GM23338 (cell line): ENCODE measurements at regions not wholly inside any gene's neighbourhood (a gene's known extent, or its start where the extent isn't known, plus 50 kb on each side); places are given as distances from the start of the nearest gene placed in this dataset.
"Not testable (repeated sequence)": the region's sequence is repeated elsewhere in the genome, so short reads cannot be mapped to it uniquely, and the experiment has no call there.

ENCODE experiments used
- ATAC-seq: fragments of 200-7000 bp; cut with Tn5 transposase; 3 replicates; pipeline ENCODE4 v1.9.1; 2020
- DNase-seq: peaks from one replicate; pipeline ENCODE4 v3.0.0-alpha.2; 2015; ENCODE audit warnings: low spot score
- H2AFZ ChIP-seq: fragments of 200-600 bp; sonication (generic); 2 replicates; pipeline ENCODE4 v1.8.0; 2016; ENCODE audit warnings: antibody characterized with exemption, mild to moderate bottlenecking, moderate library complexity
- H3F3A ChIP-seq: fragments of 200-600 bp; sonication (generic); replicated peaks from 2 replicates; pipeline ENCODE4 v1.8.0; 2017; ENCODE audit warnings: antibody characterized with exemption, mixed run types, low read depth
- H3K27ac ChIP-seq: fragments of 200-600 bp; sonication (generic); 2 replicates; pipeline ENCODE4 v1.6.1; 2016; ENCODE audit warnings: low read depth
- H3K27me3 ChIP-seq: fragments of 200-600 bp; sonication (generic); 2 replicates; pipeline ENCODE4 v1.8.0; 2016; ENCODE audit warnings: mild to moderate bottlenecking, mixed run types, moderate library complexity; ENCODE audit not compliant: insufficient read depth
- H3K36me3 ChIP-seq: fragments of 200-600 bp; sonication (generic); 2 replicates; pipeline ENCODE4 v1.8.0; 2016; ENCODE audit warnings: mild to moderate bottlenecking; ENCODE audit not compliant: insufficient read depth
- H3K4me1 ChIP-seq: fragments of 200-600 bp; sonication (generic); 2 replicates; pipeline ENCODE4 v1.8.0; 2016; ENCODE audit warnings: mild to moderate bottlenecking, moderate library complexity; ENCODE audit not compliant: insufficient read depth
- H3K4me2 ChIP-seq: fragments of 200-600 bp; sonication (generic); 2 replicates; pipeline ENCODE4 v1.7.1; 2017; ENCODE audit warnings: mixed run types
- H3K4me3 ChIP-seq: fragments of 200-600 bp; sonication (generic); 2 replicates; pipeline ENCODE4 v1.6.1; 2016; ENCODE audit warnings: mixed run types
- H3K79me2 ChIP-seq: fragments of 200-600 bp; sonication (generic); replicated peaks from 2 replicates; pipeline ENCODE4 v1.8.0; 2017; ENCODE audit warnings: mild to moderate bottlenecking; ENCODE audit not compliant: insufficient read depth
- H3K9me2 ChIP-seq: fragments of 200-600 bp; sonication (generic); 2 replicates; pipeline ENCODE4 v1.8.0; 2017; ENCODE audit not compliant: insufficient read depth
- H4K20me1 ChIP-seq: fragments of 200-600 bp; sonication (generic); replicated peaks from 2 replicates; pipeline ENCODE4 v1.8.0; 2017; ENCODE audit warnings: mild to moderate bottlenecking; ENCODE audit not compliant: insufficient read depth
- H3K27ac Mint-ChIP-seq: 2 replicates; pipeline ENCODE4 v1.8.0; 2020; ENCODE audit warnings: inconsistent platforms, mild to moderate bottlenecking, moderate library complexity, mixed read lengths
- H3K27me3 Mint-ChIP-seq: 3 replicates; pipeline ENCODE4 v1.8.0; 2022; ENCODE audit warnings: low read depth, mild to moderate bottlenecking, moderate library complexity, mixed read lengths, inconsistent platforms; ENCODE audit not compliant: insufficient read depth, poor library complexity
- H3K36me3 Mint-ChIP-seq: 3 replicates; pipeline ENCODE4 v1.8.0; 2021; ENCODE audit warnings: low read depth, mild to moderate bottlenecking, inconsistent platforms, moderate library complexity, mixed read lengths
- H3K4me1 Mint-ChIP-seq: 3 replicates; pipeline ENCODE4 v1.8.0; 2020; ENCODE audit warnings: mild to moderate bottlenecking, inconsistent platforms, mixed read lengths
- H3K4me3 Mint-ChIP-seq: 3 replicates; pipeline ENCODE4 v1.8.0; 2021; ENCODE audit warnings: moderate library complexity, mild to moderate bottlenecking, inconsistent platforms, mixed read lengths
- H3K9me3 Mint-ChIP-seq: 3 replicates; pipeline ENCODE4 v1.8.0; 2020; ENCODE audit warnings: moderate library complexity, mild to moderate bottlenecking, inconsistent platforms, mixed read lengths
- CTCF ChIP-seq, 2 experiments: fragments of 200-600 bp in 1 of 2; sonication (generic) in 1 of 2; conservative IDR thresholded peaks; 2 replicates each; pipeline versions ENCODE4 v1.5.1 to v1.6.1; 2016 to 2017; ENCODE audit warnings: antibody characterized with exemption in 2 of 2, low read depth in 2 of 2, mild to moderate bottlenecking in 2 of 2, moderate library complexity in 1 of 2
- ETS1 ChIP-seq: IDR thresholded peaks from 2 replicates; pipeline ENCODE4 v1.6.1; 2016; ENCODE audit warnings: antibody characterized with exemption
- EZH2 ChIP-seq: fragments of 200-600 bp; sonication (generic); IDR thresholded peaks from one replicate; pipeline ENCODE4 v1.8.0; 2017; ENCODE audit warnings: antibody characterized with exemption, mild to moderate bottlenecking, low read depth; ENCODE audit not compliant: unreplicated experiment
- NANOG ChIP-seq: IDR thresholded peaks from 2 replicates; pipeline ENCODE4 v1.6.1; 2016; ENCODE audit warnings: antibody characterized with exemption, borderline replicate concordance
- POLR2AphosphoS5 ChIP-seq: IDR thresholded peaks from 2 replicates; pipeline ENCODE4 v1.6.1; 2016; ENCODE audit warnings: antibody characterized with exemption, low read depth
- ZNF462 ChIP-seq: fragments of 250-450 bp; sonication (Bioruptor Pico); IDR thresholded peaks from 2 replicates; pipeline ENCODE4 v1.5.0; 2020; ENCODE audit warnings: mild to moderate bottlenecking, moderate library complexity

GRCh38 chr13:108064372-108064771, 151.0 kb downstream of the LIG4 start:
- not testable (repeated sequence) for H3F3A ChIP-seq, H3K4me3 Mint-ChIP-seq, H3K4me2 ChIP-seq, H3K4me3 ChIP-seq, H3K9me2 ChIP-seq, DNase-seq, H3K27me3 ChIP-seq, H2AFZ ChIP-seq, H3K79me2 ChIP-seq, ATAC-seq, H3K27ac ChIP-seq, H3K4me1 Mint-ChIP-seq, H3K4me1 ChIP-seq, H3K27ac Mint-ChIP-seq, H3K27me3 Mint-ChIP-seq, H4K20me1 ChIP-seq
- peaks cover 38% of the 10 kb centered on the region; the same call in 2 of the 3 replicates for H3K36me3 Mint-ChIP-seq
- H3K9me3 Mint-ChIP-seq: peaks cover 59% of the 10 kb centered on the region
- peaks cover 17% of the 10 kb centered on the region; the same call in 1 of the 2 replicates for H3K36me3 ChIP-seq

- H2AFZ ChIP-seq: peak overlapping the region; percentile 64; the same call in 1 of the 2 replicates
- DNase-seq: peak; percentile 65
- no peak overlapping the region for H3K4me2 ChIP-seq
- H3K9me2 ChIP-seq: no peaks in the 10 kb centered on the region
- Mint-ChIP-seq H3K4me3 (no peak overlapping the region), H3K27me3 (peaks cover 5% of the 10 kb centered on the region), H3K27ac (no peak overlapping the region), H3K36me3 (peaks cover 20% of the 10 kb centered on the region; the same call in 1 of the 3 replicates), H3K9me3 (peaks cover 35% of the 10 kb centered on the region), H3K4me1 (no peaks in the 10 kb centered on the region; the same call in 2 of the 3 replicates)
- 0 out of 2 replicates have a peak, but pooled peaks cover 10% of the 10 kb centered on the region for H3K36me3 ChIP-seq
- no peaks in the 10 kb centered on the region for H3K27me3 ChIP-seq
- H3K4me3 ChIP-seq: no peak overlapping the region
- TF ChIP-seq POLR2AphosphoS5 (no peak), CTCF (conservative IDR thresholded peaks at IDR 0.05; ENCODE audit: low read depth in 2 of 2) (peak in 1 of 2 experiments; percentile 44; a peak in 2 of 4 replicates)
- no peaks in the 10 kb centered on the region for H4K20me1 ChIP-seq
- peak; percentile 93 for ATAC-seq
- H3K79me2 ChIP-seq: no peaks in the 10 kb centered on the region
- H3K4me1 ChIP-seq: peaks cover 5% of the 10 kb centered on the region; the same call in 1 of the 2 replicates
- H3F3A ChIP-seq: no peaks in the 10 kb centered on the region
- no peak overlapping the region for H3K27ac ChIP-seq
These were observed 155.2 kb downstream of the LIG4 start for GRCh38 chr13:108060111-108060510.

GRCh38 chr13:108056278-108056677, 159.1 kb downstream of the LIG4 start:
- Mint-ChIP-seq H3K9me3 (peaks cover 4% of the 10 kb centered on the region; the same call in 1 of the 3 replicates), H3K36me3 (no peaks in the 10 kb centered on the region), H3K4me1 (no peaks in the 10 kb centered on the region; the same call in 2 of the 3 replicates)
- TF ChIP-seq ETS1 (no peak), ZNF462 (CRISPR knock-in tag) (no peak), EZH2 (no peak), NANOG (no peak), POLR2AphosphoS5 (no peak)

More at GRCh38 chr13:108056278-108056677, 159.1 kb downstream of the LIG4 start:
- Histone ChIP-seq H3K4me1 (peaks cover 5% of the 10 kb centered on the region; the same call in 1 of the 2 replicates), H3K27me3 (no peaks in the 10 kb centered on the region), H3K9me2 (no peaks in the 10 kb centered on the region; the same call in 1 of the 2 replicates), H3K79me2 (no peaks in the 10 kb centered on the region), H3K4me2 (no peak overlapping the region), H3K36me3 (no peaks in the 10 kb centered on the region), H3K4me3 (no peak overlapping the region), H3F3A (no peaks in the 10 kb centered on the region), H4K20me1 (no peaks in the 10 kb centered on the region), H3K27ac (no peak overlapping the region), H2AFZ (no peak overlapping the region)
- H3K4me3 Mint-ChIP-seq: no peak overlapping the region
- DNase-seq: no peak
- no peak for ATAC-seq
- no peak overlapping the region for H3K27ac Mint-ChIP-seq
- H3K27me3 Mint-ChIP-seq: peaks cover 5% of the 10 kb centered on the region
